ENCODE measurements at regions not wholly inside any gene's neighbourhood (a gene's known extent, or its start where the extent isn't known, plus 50 kb on each side); places are given as distances from the start of the nearest gene placed in this dataset.

- TF ChIP-seq CTCF (conservative IDR thresholded peaks at IDR 0.05 in 1 of 2, IDR thresholded peaks at IDR 0.05 in 1 of 2; ENCODE audit: extremely low read depth in 1 of 2, insufficient read depth in 1 of 2, low read depth in 1 of 2, low read length in 2 of 2), result no peak
- TF ChIP-seq EZH2 (IDR thresholded peaks at IDR 0.05; ENCODE audit: borderline replicate concordance, low read length), result no peak
These were observed 150.8 kb downstream of the MTRR start for GRCh38 chr5:8019719-8020218.
